HG03103 (cell line): ENCODE measurements at regions not wholly inside any gene's neighbourhood (a gene's known extent, or its start where the extent isn't known, plus 50 kb on each side); places are given as distances from the start of the nearest gene placed in this dataset.
"Not testable (repeated sequence)": the region's sequence is repeated elsewhere in the genome, so short reads cannot be mapped to it uniquely, and the experiment has no call there.

ENCODE experiments used
- ATAC-seq: cut with Tn5 transposase; IDR thresholded peaks from one replicate; pipeline ENCODE4 v1.9.1; 2021; ENCODE audit warnings: low read depth; ENCODE audit not compliant: unreplicated experiment

- no peak for ATAC-seq
Observed at GRCh38 chr1:55320891-55321290, 105.7 kb upstream of the USP24 start.

GRCh38 chr1:55318116-55318817, 103.1 kb upstream of the USP24 start:
- ATAC-seq, result peak; percentile 68

GRCh38 chr1:55317673-55318072, 102.5 kb upstream of the USP24 start:
- no peak for ATAC-seq

GRCh38 chr1:55316947-55317662, 101.9 kb upstream of the USP24 start:
- ATAC-seq, result no peak

GRCh38 chr1:55316502-55316901, 101.3 kb upstream of the USP24 start:
- no peak for ATAC-seq

GRCh38 chr1:55315552-55315951, 100.4 kb upstream of the USP24 start:
- ATAC-seq, result no peak

- no peak for ATAC-seq
Observed at GRCh38 chr1:55314740-55315139, 99.6 kb upstream of the USP24 start.

GRCh38 chr1:55313903-55314302, 98.7 kb upstream of the USP24 start:
- no peak for ATAC-seq

GRCh38 chr1:55311979-55312378, 96.8 kb upstream of the USP24 start:
- no peak for ATAC-seq

GRCh38 chr1:55311057-55311641, 96.0 kb upstream of the USP24 start:
- no peak for ATAC-seq

- no peak for ATAC-seq
Observed at GRCh38 chr1:55310505-55310971, 95.4 kb upstream of the USP24 start.

- ATAC-seq, result no peak
Observed at GRCh38 chr1:55309786-55310504, 94.8 kb upstream of the USP24 start.

GRCh38 chr1:55309053-55309452, 93.9 kb upstream of the USP24 start:
- ATAC-seq, result no peak

- ATAC-seq, result no peak
Observed at GRCh38 chr1:55305735-55306134, 90.6 kb upstream of the USP24 start.

- no peak for ATAC-seq
Observed at GRCh38 chr1:55304229-55304740, 89.1 kb upstream of the USP24 start.

GRCh38 chr1:55302972-55303371, 87.8 kb upstream of the USP24 start:
- ATAC-seq, result no peak

GRCh38 chr1:55301912-55302311, 86.7 kb upstream of the USP24 start:
- no peak for ATAC-seq

GRCh38 chr1:55300975-55301374, 85.8 kb upstream of the USP24 start:
- ATAC-seq, result no peak

GRCh38 chr1:55298167-55298894, 83.2 kb upstream of the USP24 start:
- ATAC-seq, result no peak

GRCh38 chr1:55296247-55296646, 81.1 kb upstream of the USP24 start:
- ATAC-seq, result not testable (repeated sequence)
